Subcutaneous abdominal adipose tissue (tissue), 5 donors: ENCODE measurements at regions not wholly inside any gene's neighbourhood (a gene's known extent, or its start where the extent isn't known, plus 50 kb on each side); places are given as distances from the start of the nearest gene placed in this dataset.
"Not testable (repeated sequence)": the region's sequence is repeated elsewhere in the genome, so short reads cannot be mapped to it uniquely, and the experiment has no call there.

ENCODE experiments used
- H3K27ac ChIP-seq: one replicate; pipeline ENCODE4 v1.7.0; 2013; ENCODE audit warnings: low read depth, mild to moderate bottlenecking, inconsistent platforms, low read length, moderate library complexity
- H3K27me3 ChIP-seq, 5 donors: one replicate each; pipeline ENCODE4 v1.7.0; 2013; ENCODE audit warnings: low read length in 5 of 5, inconsistent platforms in 1 of 5; ENCODE audit not compliant: control insufficient read depth in 5 of 5, insufficient read depth in 4 of 5
- H3K36me3 ChIP-seq, 5 donors: one replicate each; pipeline ENCODE4 v1.7.0; 2013; ENCODE audit warnings: low read length in 5 of 5; ENCODE audit not compliant: control insufficient read depth in 5 of 5, insufficient read depth in 5 of 5
- H3K4me1 ChIP-seq, 5 donors: one replicate each; pipeline ENCODE4 v1.7.0; 2013; ENCODE audit warnings: low read length in 5 of 5, mild to moderate bottlenecking in 3 of 5, moderate library complexity in 1 of 5; ENCODE audit not compliant: control insufficient read depth in 5 of 5, insufficient read depth in 5 of 5
- H3K4me3 ChIP-seq, 5 donors: one replicate each; pipeline ENCODE4 v1.7.0; 2013; ENCODE audit warnings: low read length in 5 of 5, low read depth in 1 of 5
- H3K9ac ChIP-seq, 5 donors: one replicate each; pipeline ENCODE4 v1.7.0; 2013; ENCODE audit warnings: low read length in 5 of 5, mild to moderate bottlenecking in 4 of 5, moderate library complexity in 3 of 5
- H3K9me3 ChIP-seq, 5 donors: one replicate each; pipeline ENCODE4 v1.7.0; 2013; ENCODE audit warnings: low read length in 5 of 5; ENCODE audit not compliant: control insufficient read depth in 5 of 5
- donor health status: healthy.
- donor health status: healthy.
- donor health status: healthy.
- donor health status: healthy.
- donor health status: healthy.

DNA sequence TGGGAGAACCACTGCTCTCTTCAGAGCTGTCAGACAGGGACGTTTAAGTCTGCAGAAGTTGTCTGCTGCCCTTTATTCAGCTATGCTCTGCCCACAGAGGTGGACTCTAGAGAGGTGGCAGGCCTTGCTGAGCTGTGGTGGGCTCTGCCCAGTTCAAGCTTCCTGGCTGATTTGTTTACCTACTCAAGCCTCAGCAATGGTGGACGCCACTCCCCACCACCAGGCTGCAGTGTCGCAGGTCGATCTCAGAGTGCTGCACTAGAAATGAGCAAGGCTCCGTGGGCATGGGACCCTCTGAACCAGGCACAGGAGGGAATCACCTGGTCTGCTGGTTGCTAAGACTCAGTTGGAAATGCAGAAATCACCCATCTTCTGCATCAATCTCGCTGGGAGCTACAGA is 223.4 kb upstream of the IRAK1BP1 start:
- H3K9ac ChIP-seq, H3K27ac ChIP-seq, H3K36me3 ChIP-seq, H3K4me1 ChIP-seq, H3K4me3 ChIP-seq, H3K9me3 ChIP-seq, H3K27me3 ChIP-seq: not testable (repeated sequence)

DNA sequence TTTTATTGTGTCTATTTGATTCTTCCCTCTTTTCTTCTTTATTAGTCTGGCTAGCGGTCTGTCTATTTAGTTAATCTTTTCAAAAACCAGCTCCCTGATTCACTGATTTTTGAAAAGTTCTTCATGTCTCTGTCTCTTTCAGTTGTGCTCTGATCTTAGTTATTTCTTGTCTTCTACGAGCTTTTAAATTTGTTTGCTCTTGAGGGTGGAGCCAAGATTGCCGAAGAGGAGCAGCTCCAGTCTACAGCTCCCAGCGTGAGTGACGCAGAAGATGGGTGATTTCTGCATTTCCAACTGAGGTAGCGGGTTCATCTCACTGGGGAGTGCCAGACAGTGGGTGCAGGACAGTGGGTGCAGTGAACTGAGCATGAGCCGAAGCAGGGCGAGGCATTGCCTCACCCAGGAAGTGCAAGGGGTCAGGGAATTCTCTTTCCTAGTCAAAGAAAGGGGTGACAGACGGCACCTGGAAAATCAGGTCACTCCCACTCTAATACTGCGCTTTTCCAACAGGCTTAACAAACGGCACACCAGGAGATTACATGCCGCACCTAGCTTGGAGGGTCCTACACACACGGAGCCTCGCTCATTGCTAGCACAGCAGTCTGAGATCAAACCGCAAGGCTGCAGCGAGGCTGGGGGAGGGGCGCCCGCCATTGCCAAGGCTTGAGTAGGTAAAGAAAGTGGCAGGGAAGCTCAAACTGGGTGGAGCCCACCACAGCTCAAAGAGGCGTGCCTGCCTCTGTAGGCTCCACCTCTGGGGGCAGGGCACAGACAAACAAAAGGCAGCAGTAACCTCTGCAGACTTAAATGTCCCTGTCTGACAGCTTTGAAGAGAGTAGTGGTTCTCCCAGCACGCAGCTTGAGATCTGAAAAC is 220.6 kb upstream of the IRAK1BP1 start:
- not testable (repeated sequence) for H3K27ac ChIP-seq, H3K27me3 ChIP-seq

DNA sequence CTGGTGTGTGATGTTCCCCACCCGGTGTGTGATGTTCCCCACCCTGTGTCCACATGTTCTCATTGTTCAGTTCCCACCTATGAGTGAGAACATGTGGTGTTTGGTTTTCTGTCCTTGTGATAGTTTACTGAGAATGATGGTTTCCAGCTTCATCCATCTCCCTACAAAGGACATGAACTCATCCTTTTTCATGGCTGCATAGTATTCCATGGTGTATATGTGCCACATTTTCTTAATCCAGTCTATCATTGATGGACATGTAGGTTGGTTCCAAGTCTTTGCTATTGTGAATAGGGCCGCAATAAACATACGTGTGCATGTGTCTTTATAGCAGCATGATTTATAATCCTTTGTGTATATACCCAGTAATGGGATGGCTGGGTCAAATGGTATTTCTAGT is 201.5 kb upstream of the IRAK1BP1 start:
- not testable (repeated sequence) for H3K4me1 ChIP-seq, H3K27ac ChIP-seq, H3K27me3 ChIP-seq, H3K9me3 ChIP-seq, H3K4me3 ChIP-seq, H3K9ac ChIP-seq, H3K36me3 ChIP-seq

More for the DNA sequence above, 220.6 kb upstream of the IRAK1BP1 start:
- not testable (repeated sequence) for H3K9me3 ChIP-seq, H3K4me1 ChIP-seq, H3K4me3 ChIP-seq, H3K9ac ChIP-seq, H3K36me3 ChIP-seq

DNA sequence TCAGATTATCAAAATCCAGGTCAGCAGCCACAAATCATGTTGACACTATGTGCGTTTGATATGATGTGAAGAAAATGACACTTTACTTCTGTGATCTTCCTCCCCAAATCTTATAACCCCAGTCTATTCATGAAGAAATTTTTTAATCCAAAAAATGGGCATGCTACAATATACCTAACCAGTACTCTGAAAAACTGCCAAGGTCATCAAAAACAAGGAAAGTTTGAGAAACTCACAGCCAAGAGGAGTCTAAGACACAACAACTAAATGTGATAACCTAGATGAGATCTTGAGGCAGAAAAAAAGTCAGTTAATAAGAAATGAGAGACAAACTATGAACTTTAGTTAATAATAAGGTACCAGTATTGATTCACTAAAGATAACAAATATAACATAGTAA is 200.6 kb upstream of the IRAK1BP1 start:
- no peaks in the 10 kb centered on the region for H3K9me3 ChIP-seq
- H3K36me3 ChIP-seq = no peaks in the 10 kb centered on the region
- H3K4me3 ChIP-seq = no peak overlapping the region
- no peaks in the 10 kb centered on the region for H3K4me1 ChIP-seq
- no peaks in the 10 kb centered on the region for H3K27me3 ChIP-seq
- no peak overlapping the region for H3K9ac ChIP-seq
- no peak overlapping the region for H3K27ac ChIP-seq

DNA sequence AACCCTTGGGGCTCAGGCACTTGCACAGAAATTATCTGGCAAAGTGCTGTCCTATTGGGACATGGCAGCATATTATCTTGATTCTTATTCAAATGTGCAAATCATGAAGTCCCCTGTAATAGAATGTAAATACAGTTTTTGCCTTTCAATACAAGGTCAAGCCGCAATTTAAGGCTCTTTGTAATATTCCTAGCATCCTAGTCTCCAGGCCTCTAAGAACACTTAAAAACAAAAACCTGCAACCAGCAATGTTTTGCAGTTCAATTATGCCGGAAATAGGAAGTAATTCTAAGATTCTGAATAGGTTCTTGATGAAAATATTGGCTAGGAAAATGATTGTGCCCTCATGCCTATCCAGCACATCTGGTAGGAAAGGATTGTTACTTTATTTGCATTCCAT is 197.2 kb upstream of the IRAK1BP1 start:
- no peaks in the 10 kb centered on the region for H3K36me3 ChIP-seq
- no peak overlapping the region for H3K27ac ChIP-seq
- H3K27me3 ChIP-seq = no peaks in the 10 kb centered on the region
- no peak overlapping the region for H3K9ac ChIP-seq
- H3K4me3 ChIP-seq = no peak overlapping the region
- no peaks in the 10 kb centered on the region for H3K4me1 ChIP-seq
- H3K9me3 ChIP-seq = peaks cover 0 to 3% (median 0%) of the 10 kb centered on the region in 5 donors

DNA sequence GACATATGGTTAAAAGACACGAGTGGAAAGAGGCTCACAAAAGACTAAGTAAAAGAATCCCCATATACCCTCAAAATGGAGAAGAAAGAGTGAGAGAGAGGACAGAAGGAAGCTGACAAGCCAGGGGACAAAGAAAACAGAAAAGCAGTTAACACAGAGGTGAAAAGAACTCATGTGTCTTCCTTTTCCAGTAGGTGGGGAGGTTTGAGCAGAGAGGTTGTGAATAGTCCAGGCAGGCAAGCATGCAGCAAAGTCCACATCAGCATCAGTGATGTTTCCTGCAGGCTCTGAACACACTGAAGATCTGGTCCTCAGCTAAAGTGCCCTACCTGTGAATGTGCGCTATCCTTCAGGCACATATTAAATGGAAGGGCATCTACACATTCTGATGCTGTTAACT is 196.5 kb upstream of the IRAK1BP1 start:
- H3K27ac ChIP-seq = no peak overlapping the region
- no peak overlapping the region for H3K9ac ChIP-seq
- peaks cover 0 to 3% (median 0%) of the 10 kb centered on the region in 5 donors for H3K9me3 ChIP-seq
- no peak overlapping the region for H3K4me3 ChIP-seq
- no peaks in the 10 kb centered on the region for H3K4me1 ChIP-seq
- H3K36me3 ChIP-seq = no peaks in the 10 kb centered on the region
- no peaks in the 10 kb centered on the region for H3K27me3 ChIP-seq

DNA sequence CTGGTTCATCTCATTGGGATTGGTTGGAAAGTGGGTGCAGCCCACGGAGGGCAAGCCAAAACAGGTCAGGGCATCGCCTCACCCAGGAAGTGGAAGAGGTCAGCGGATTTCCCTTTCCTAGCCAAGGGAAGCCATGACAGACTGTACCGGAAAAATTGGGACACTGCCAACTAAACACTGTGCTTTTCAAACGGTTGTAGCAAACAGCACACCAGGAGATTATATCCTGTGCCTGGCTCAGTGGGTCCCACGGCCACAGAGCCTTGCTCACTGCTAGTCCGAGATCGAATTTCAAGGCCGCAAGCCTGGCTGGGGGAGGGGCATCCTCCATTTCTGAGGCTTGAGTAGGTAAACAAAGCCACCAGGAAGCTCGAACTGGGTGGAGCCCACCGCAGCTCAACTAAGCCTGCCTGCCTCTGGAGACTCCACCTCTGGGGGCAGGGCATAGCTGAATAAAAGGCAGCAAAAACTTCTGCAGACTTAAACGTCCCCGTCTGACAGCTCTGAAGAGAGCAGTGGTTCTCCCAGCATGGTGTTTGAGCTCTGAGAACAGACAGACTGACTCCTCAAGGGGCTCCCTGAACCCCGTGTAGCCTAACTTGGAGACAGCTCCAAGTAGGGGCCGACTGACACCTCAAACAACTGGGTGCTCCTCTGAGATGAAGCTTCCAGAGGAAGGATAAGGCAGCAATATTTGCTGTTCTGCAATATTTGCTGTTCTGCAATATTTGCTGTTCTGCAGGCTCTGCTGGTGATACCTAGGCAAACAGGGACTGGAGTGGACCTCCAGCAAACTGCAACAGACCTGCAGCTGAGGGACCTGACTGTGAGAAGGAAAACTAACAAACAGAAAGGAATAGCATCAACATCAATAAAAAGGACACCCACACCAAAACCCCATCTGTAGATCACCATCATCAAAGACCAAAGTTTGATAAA is 191.0 kb upstream of the IRAK1BP1 start:
- not testable (repeated sequence) for H3K27me3 ChIP-seq, H3K4me3 ChIP-seq, H3K9me3 ChIP-seq, H3K27ac ChIP-seq, H3K36me3 ChIP-seq, H3K4me1 ChIP-seq, H3K9ac ChIP-seq

DNA sequence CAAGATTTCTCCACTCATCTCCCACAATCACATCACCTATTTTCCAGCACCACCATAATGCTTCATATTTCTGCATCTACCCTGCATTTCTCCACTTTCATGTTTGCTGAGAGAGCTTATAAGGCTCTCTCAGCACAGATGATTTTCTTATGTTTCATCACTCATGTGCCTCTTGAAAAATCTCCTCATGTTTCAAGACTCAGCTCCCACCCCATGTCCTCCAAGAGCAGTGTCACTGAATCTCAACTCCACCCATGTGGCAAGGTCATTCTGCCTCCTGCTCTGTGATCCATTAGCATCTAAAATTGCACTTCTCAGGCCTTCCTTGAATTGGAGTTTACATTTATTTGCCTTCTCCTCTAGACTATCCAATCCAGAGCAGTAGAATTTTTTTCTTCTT is 178.7 kb upstream of the IRAK1BP1 start:
- Histone ChIP-seq H3K4me1 (no peaks in the 10 kb centered on the region), H3K4me3 (no peak overlapping the region), H3K9ac (no peak overlapping the region), H3K27ac (no peak overlapping the region), H3K27me3 (no peaks in the 10 kb centered on the region), H3K9me3 (peaks cover 0 to 5% (median 0%) of the 10 kb centered on the region in 5 donors), H3K36me3 (no peaks in the 10 kb centered on the region)

DNA sequence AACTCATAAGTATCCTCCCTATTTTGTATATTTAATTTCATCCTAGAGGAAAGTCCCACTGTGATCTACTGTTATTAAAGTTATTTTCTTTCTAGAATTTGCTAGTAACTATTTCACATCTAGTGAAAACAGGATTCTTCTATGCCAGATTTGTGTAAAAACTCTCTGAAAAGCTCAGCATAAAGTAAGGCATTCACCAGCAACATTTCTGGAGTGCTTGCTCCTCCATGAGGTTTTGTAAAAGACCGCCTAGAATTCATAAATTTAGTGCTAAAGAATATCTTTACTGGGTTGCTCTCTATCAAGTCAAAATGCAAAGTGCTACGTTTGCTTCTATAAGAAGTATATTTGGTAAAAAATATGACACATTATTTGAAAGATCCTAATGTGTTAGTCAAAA is 173.5 kb upstream of the IRAK1BP1 start:
- Histone ChIP-seq H3K9me3 (peaks cover 0 to 5% (median 0%) of the 10 kb centered on the region in 5 donors), H3K9ac (no peak overlapping the region), H3K36me3 (no peaks in the 10 kb centered on the region), H3K4me1 (no peaks in the 10 kb centered on the region), H3K4me3 (no peak overlapping the region), H3K27me3 (no peaks in the 10 kb centered on the region), H3K27ac (no peak overlapping the region)

DNA sequence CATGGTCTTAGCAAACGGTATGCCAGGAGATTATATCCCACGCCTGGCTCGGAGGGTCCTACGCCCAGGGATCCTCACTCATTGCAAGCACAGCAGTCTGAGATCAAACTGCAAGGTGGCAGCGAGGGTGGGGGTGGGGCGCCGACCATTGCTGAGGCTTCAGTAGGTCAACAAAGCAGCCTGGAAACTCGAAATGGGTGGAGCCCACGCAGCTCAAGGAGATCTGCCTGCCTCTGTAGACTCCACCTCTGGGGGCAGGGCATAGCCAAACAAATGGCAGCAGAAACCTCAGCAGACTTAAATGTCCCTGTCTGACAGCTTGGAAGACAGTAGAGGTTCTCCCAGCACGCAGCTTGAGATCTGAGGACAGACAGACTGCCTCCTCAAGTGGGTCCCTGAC is 172.7 kb upstream of the IRAK1BP1 start:
- not testable (repeated sequence) for H3K4me3 ChIP-seq, H3K27me3 ChIP-seq, H3K27ac ChIP-seq, H3K4me1 ChIP-seq, H3K36me3 ChIP-seq, H3K9me3 ChIP-seq, H3K9ac ChIP-seq
